LNCAP (cell line): ENCODE measurements at regions not wholly inside any gene's neighbourhood (a gene's known extent, or its start where the extent isn't known, plus 50 kb on each side); places are given as distances from the start of the nearest gene placed in this dataset.

Experiments used
- TF ChIP-seq, protein P1 (sequence below): fragments of 450-650 bp; IDR thresholded peaks from 2 replicates; pipeline ENCODE4 v1.5.1; 2017; ENCODE audit warnings: mild to moderate bottlenecking

DNA sequence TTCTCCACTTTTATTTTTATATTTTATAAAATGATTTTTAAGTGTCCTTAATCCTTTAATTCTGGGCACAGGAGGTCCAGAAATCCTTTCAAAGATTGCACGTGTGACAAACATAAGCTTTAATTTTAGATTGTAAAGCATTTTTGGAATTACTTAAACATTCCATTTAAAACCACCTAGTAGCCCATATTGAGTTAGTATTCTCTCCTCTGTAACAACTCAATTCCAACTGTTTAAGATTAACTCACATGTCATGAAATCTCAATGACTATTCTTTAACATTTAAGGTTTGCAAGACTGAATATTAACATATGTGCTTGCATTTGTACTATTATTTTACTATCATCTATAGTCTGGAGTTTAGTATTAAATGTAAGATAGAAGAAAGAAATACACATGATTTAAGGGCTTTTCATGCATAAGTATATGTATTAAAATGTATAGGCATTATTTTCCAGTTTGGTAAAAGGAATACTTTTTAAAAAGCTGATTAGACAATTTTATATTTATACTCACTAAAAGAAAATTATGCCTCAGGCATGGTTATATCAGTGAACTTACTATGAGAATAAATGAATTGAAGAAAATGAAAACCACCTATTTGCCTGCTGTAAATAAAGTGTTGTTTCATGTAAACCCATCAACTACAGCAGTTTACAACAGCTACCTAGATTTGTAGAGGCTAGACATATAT is 776.9 kb downstream of the SLC6A15 start:
- TF ChIP-seq, protein P1, sequence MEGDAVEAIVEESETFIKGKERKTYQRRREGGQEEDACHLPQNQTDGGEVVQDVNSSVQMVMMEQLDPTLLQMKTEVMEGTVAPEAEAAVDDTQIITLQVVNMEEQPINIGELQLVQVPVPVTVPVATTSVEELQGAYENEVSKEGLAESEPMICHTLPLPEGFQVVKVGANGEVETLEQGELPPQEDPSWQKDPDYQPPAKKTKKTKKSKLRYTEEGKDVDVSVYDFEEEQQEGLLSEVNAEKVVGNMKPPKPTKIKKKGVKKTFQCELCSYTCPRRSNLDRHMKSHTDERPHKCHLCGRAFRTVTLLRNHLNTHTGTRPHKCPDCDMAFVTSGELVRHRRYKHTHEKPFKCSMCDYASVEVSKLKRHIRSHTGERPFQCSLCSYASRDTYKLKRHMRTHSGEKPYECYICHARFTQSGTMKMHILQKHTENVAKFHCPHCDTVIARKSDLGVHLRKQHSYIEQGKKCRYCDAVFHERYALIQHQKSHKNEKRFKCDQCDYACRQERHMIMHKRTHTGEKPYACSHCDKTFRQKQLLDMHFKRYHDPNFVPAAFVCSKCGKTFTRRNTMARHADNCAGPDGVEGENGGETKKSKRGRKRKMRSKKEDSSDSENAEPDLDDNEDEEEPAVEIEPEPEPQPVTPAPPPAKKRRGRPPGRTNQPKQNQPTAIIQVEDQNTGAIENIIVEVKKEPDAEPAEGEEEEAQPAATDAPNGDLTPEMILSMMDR: no peak

DNA sequence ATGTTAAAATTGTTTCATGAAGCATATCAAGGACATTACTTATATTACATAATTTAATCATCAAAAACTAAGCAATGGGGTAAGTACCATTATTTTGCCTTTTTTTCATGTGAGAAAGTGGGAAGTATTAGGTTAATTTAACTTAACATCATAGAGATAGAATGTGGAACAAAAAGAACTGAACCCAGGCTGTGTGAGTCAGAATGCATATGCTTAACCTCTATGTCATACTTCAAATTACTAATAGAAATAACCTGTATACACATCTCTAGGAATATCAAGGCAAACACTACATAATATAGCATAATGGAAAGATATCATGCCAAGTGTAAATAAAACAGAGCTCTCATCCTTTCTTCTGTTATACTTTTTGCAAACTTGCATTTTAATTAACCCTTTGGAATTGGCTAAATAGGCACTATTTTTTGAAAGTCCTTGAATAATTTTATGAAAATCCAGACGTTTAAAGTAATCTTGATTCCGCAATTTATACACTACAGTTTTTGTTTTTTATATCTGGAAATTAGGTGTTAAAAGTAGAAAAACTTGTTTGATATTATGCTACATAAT is 777.7 kb downstream of the SLC6A15 start:
- TF ChIP-seq, protein P1: no peak

GRCh38 chr12:84131076-84131475 is 781.5 kb downstream of the SLC6A15 start:
- TF ChIP-seq, protein P1: no peak

DNA sequence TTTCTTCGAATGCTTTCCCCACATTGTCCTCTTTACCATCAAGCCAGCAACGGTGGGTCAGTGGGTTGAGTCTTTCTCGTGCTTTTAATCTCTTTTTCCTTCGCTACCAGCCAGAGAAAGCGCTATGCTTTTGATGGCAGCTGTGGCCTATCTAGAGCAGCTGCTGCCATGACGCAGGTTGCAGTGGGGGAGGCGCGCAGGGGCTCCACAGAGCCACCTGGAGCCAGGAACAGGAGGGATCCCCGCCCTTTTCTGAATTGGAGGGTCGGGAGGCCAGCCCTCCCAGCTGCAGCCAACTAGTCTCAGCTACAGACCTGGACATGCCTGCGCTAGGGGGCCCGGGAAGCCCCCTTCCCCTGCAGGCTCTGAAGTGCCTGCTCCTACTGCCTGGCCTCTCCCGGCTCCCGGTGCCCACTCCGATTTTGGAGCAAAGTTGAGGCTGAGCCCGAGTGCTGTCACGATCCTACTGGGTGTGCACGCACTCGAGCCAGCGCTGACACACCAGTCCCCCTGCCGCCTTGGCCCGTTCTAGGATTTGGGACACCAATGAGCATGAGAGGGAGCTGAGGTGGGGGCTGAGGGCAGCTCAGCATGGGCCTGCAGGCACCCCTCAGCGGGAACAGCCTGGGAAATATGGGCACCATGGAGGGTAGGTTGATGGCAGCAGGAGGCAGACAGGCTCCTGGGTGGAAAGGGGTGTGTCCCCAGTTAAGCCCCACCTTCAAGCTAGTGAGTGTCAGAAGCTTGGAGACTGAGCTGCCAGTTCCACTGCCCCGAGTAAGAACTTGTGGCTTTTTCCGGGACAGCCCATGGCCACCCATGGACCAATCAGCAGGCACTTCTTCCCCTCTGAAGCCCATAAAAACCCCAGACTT is 784.2 kb downstream of the SLC6A15 start:
- TF ChIP-seq, protein P1: no peak

DNA sequence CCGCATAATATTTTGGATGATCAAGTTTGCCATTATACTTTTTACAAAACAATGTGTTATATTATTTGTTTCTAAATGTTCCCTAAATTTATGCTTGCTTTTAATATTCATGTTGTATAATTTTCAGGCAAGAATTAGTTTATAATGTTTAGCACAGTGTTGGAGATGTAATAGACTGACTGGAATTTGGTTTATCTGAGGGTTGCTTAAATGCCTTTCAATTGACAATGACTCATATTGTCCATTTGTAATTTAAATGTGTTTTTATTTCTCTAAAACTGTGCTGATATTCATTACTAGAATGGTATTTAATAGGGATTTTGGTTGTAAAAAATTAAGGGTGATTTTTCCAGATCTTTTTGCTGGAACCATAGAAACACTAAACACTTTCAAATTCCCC is 788.4 kb downstream of the SLC6A15 start:
- TF ChIP-seq, protein P1: no peak

- TF ChIP-seq, protein P1: no peak
Measured at GRCh38 chr12:84117190-84117589, 795.4 kb downstream of the SLC6A15 start.

GRCh38 chr12:84113666-84114065 is 798.9 kb downstream of the SLC6A15 start:
- TF ChIP-seq, protein P1: no peak
